ENCODE measurements at regions not wholly inside any gene's neighbourhood (a gene's known extent, or its start where the extent isn't known, plus 50 kb on each side); places are given as distances from the start of the nearest gene placed in this dataset.

- Histone ChIP-seq H4K20me1 (ENCODE audit: low read depth, low read length) (no peaks in the 10 kb centered on the region), H3K27ac (ENCODE audit: low read depth, low read length) (no peak overlapping the region), H3K9ac (ENCODE audit: low read length) (no peak overlapping the region), H3F3A (ENCODE audit: insufficient read depth) (no peaks in the 10 kb centered on the region), H3K27me3 (ENCODE audit: low read length) (no peaks in the 10 kb centered on the region), H3K9me3 (ENCODE audit: insufficient read depth, low read length) (no peaks in the 10 kb centered on the region), H3K36me3 (ENCODE audit: low read length) (no peaks in the 10 kb centered on the region), H3K4me3 (ENCODE audit: insufficient read depth, low read length, poor library complexity, severe bottlenecking) (no peak overlapping the region), H2AFZ (ENCODE audit: low read depth, low read length, severe bottlenecking) (no peak overlapping the region), H3K9me2 (replicated peaks; ENCODE audit: insufficient read depth, low read length) (no peaks in the 10 kb centered on the region), H3K4me2 (ENCODE audit: low read depth, low read length, poor library complexity, severe bottlenecking) (no peak overlapping the region), H3K79me2 (ENCODE audit: insufficient read depth, low read length) (no peaks in the 10 kb centered on the region)
- TF ChIP-seq CTCF (IDR thresholded peaks at IDR 0.05; ENCODE audit: insufficient read depth, low read length, poor library complexity, severe bottlenecking) (no peak), EZH2phosphoT487 (conservative IDR thresholded peaks at IDR 0.05; ENCODE audit: low read length) (no peak)
These were observed 151.2 kb upstream of the KLF7 start for GRCh38 chr2:207316906-207317305.

- no peaks in the 10 kb centered on the region for H3K79me2 ChIP-seq (ENCODE audit: insufficient read depth, low read length)
- no peaks in the 10 kb centered on the region for H3K36me3 ChIP-seq (ENCODE audit: low read length)
- H3K4me3 ChIP-seq (ENCODE audit: insufficient read depth, low read length, poor library complexity, severe bottlenecking), result no peak overlapping the region
- H2AFZ ChIP-seq (ENCODE audit: low read depth, low read length, severe bottlenecking), result no peak overlapping the region
- no peaks in the 10 kb centered on the region for H3K9me2 ChIP-seq (replicated peaks; ENCODE audit: insufficient read depth, low read length)
- no peak overlapping the region for H3K4me2 ChIP-seq (ENCODE audit: low read depth, low read length, poor library complexity, severe bottlenecking)
- H3K9ac ChIP-seq (ENCODE audit: low read length), result no peak overlapping the region
- H3F3A ChIP-seq (ENCODE audit: insufficient read depth), result no peaks in the 10 kb centered on the region
- H3K27ac ChIP-seq (ENCODE audit: low read depth, low read length), result no peak overlapping the region
- no peaks in the 10 kb centered on the region for H3K27me3 ChIP-seq (ENCODE audit: low read length)
- H3K9me3 ChIP-seq (ENCODE audit: insufficient read depth, low read length), result no peaks in the 10 kb centered on the region
- TF ChIP-seq EZH2phosphoT487 (conservative IDR thresholded peaks at IDR 0.05; ENCODE audit: low read length) (no peak), CTCF (IDR thresholded peaks at IDR 0.05; ENCODE audit: insufficient read depth, low read length, poor library complexity, severe bottlenecking) (no peak)
- H4K20me1 ChIP-seq (ENCODE audit: low read depth, low read length), result no peaks in the 10 kb centered on the region
These were observed 151.7 kb upstream of the KLF7 start for GRCh38 chr2:207317378-207317984.

GRCh38 chr2:207318181-207318628 is 152.5 kb upstream of the KLF7 start:
- H3K9me2 ChIP-seq (replicated peaks; ENCODE audit: insufficient read depth, low read length), result no peaks in the 10 kb centered on the region
- no peaks in the 10 kb centered on the region for H3K36me3 ChIP-seq (ENCODE audit: low read length)
- no peak overlapping the region for H3K27ac ChIP-seq (ENCODE audit: low read depth, low read length)
- H2AFZ ChIP-seq (ENCODE audit: low read depth, low read length, severe bottlenecking), result no peak overlapping the region
- H3K9ac ChIP-seq (ENCODE audit: low read length), result no peak overlapping the region
- H3K9me3 ChIP-seq (ENCODE audit: insufficient read depth, low read length), result no peaks in the 10 kb centered on the region
- H3K4me3 ChIP-seq (ENCODE audit: insufficient read depth, low read length, poor library complexity, severe bottlenecking), result no peak overlapping the region
- no peaks in the 10 kb centered on the region for H3K79me2 ChIP-seq (ENCODE audit: insufficient read depth, low read length)
- H4K20me1 ChIP-seq (ENCODE audit: low read depth, low read length), result no peaks in the 10 kb centered on the region
- H3F3A ChIP-seq (ENCODE audit: insufficient read depth), result no peaks in the 10 kb centered on the region
- no peak overlapping the region for H3K4me2 ChIP-seq (ENCODE audit: low read depth, low read length, poor library complexity, severe bottlenecking)
- H3K27me3 ChIP-seq (ENCODE audit: low read length), result no peaks in the 10 kb centered on the region
- no peak for TF ChIP-seq CTCF (IDR thresholded peaks at IDR 0.05; ENCODE audit: insufficient read depth, low read length, poor library complexity, severe bottlenecking)

Data from SU-DHL-6 (cell line).